ENCODE measurements at regions not wholly inside any gene's neighbourhood (a gene's known extent, or its start where the extent isn't known, plus 50 kb on each side); places are given as distances from the start of the nearest gene placed in this dataset.

DNA sequence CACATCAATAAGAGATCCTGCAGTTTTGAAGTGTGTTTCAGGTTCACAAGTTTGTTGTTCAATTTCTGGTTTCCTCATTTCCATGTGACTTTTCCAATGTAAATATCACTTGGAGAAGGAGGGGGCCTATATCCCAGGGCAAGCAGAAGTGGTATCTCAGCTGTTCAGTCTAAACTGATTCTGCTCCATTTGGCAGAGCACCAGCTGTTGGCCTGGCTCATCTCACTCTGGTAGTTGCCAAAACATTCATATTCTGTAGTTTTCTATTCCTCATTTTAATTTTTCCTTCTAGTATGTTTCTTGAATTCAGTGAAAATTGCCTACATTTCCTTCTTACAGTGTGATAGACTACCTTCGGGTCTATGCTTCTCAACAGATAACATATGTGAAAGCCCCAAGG lies 101.8 kb upstream of the TAC1 start:
- no peak for DNase-seq (ENCODE audit: low spot score)

DNA sequence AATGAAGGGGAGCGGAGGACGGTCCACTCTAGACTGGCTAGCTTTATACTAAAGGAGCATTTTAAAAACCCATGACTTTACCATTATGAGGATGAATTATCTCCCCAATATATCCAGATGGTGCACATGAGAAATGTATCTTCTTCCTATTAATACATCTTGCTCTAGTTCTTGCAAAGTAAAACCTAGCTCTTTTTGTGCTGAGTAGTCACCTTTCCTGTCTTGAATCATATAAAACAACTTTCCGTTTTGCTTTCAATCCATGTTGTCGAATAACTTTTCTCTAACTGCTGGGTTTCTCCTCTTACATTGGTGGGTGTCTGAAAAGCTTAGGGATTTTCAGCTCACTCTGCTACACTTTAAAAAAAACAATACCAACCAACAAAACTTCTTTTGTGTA lies 96.3 kb upstream of the TAC1 start:
- no peak for DNase-seq (ENCODE audit: low spot score)

DNA sequence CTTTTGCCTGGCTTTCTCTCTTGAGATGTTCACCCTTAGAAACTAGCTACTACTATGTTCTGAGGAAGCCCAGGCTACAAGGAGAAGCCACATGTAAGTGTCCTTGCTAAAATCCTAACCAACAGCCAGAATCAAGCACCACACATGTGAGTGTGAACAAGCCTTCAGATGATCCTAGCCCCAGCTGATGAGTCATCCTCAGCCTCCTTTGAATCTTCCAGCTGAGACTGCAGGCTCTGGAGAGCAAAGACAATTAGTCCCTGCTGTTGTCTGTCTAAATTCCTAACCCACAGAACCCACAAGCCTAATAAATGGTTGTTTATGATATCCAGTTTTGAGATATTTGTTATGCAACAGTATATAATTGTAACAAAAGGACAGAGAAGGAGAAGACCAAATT lies 92.8 kb upstream of the TAC1 start:
- no peak for DNase-seq (ENCODE audit: low spot score)

DNA sequence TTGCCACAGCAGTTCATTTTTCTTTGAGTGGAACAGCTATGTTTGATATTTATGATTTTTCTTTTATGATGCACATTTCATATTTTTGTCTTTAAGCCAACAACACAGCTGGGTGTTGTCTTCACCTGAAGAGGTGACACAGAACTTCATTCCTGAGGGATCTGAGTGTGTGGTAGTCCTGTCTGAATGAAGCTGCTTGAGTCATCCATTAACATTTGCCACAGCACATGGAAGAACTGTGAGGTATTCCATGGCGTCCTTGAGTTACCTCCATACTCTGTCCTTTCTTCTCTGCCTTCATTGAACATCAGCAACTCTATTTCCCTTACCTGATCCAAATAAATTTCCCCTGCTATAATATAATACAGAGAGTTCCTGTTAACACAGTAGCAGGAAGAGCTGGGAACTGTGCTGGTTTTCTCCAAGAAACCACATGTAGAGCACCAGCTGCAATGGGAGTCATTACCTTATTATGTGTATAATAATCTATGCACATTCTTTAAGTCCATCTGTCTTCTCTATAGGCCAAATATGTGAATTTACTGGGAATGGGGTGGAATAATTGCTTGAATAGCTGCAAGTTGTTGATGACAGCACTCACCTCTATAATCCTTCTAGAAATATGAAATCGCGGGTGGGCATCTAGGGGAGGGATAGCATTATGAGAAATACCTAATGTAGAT lies 72.4 kb upstream of the TAC1 start:
- no peak for DNase-seq (ENCODE audit: low spot score)

DNA sequence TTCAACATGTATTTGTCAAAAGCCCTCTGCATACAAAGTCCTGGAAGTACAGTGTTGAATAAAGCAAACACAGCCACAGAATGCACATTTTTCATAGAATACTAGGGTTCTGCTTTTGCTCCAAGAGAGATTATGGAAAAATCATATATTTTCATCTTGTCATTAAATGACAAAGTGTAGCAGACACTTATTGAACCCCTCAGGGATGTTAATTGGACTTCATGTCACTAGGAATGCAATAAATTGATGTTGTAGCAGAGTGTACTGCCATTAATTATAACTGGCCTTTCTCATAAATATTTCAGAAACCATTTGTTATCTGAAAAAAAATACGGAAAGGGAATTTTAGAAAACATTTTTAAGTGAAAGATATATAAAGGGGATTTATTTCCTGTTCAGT lies 64.5 kb upstream of the TAC1 start:
- DNase-seq (ENCODE audit: low spot score) = no peak

DNA sequence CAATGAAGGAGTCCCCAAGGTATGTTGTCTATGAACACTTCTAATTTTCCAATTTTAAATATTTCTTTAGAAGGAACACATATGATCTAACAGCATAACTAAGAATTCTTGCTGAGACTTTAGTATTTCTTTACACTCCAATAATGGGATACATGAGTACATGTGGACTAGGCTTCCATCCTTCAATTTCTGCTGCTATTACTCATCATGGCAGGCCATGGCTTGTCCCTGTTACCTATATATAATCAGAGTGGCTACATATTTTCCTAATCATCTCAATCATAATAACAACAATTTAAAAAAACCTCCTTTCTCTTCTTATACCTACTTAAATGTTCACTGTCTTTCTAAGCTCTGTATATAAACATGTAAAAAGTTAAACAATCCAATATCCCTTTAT lies 60.3 kb upstream of the TAC1 start:
- no peak for DNase-seq (ENCODE audit: low spot score)

DNA sequence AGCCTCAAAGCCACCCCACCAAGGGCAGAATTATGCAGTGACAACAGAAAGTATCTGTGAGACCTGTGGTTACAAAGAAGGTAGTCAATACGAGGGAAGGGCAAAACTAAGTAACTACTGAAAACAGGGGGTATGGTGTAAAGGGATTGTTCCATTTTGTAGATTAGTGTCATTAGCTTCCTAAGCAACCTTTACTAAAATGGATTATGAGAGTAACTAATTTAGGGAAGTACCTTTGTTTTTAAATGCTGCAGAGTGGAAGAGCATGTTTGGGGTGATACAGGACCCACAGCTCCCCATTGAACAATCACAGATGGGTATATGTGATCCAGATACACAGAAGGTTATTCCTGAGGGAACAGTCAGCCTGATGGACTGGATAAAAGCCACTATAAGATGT lies 51.3 kb upstream of the TAC1 start:
- no peak for DNase-seq (ENCODE audit: low spot score)

Measured in D341Med (cell line).